Neural crest cell (in vitro differentiated cells): ENCODE measurements at regions not wholly inside any gene's neighbourhood (a gene's known extent, or its start where the extent isn't known, plus 50 kb on each side); places are given as distances from the start of the nearest gene placed in this dataset.

Experiments used
- DNase-seq: peaks from one replicate; pipeline ENCODE4 v3.0.0; 2021; ENCODE audit warnings: low read depth, mixed read lengths, low spot score
- H3K27ac Mint-ChIP-seq: one replicate; pipeline ENCODE4 v1.8.0; 2021; ENCODE audit warnings: mild to moderate bottlenecking, mixed read lengths; ENCODE audit not compliant: unreplicated experiment
- H3K27me3 Mint-ChIP-seq: 2 replicates; pipeline ENCODE4 v1.8.0; 2021; ENCODE audit warnings: low read depth, mild to moderate bottlenecking, mixed read lengths
- H3K36me3 Mint-ChIP-seq: 2 replicates; pipeline ENCODE4 v1.8.0; 2021; ENCODE audit warnings: low read depth, mild to moderate bottlenecking, mixed read lengths
- H3K4me1 Mint-ChIP-seq: 2 replicates; pipeline ENCODE4 v1.8.0; 2021; ENCODE audit warnings: mixed read lengths
- H3K4me3 Mint-ChIP-seq: one replicate; pipeline ENCODE4 v1.8.0; 2021; ENCODE audit warnings: mild to moderate bottlenecking, mixed read lengths
- H3K9me3 Mint-ChIP-seq: 2 replicates; pipeline ENCODE4 v1.8.0; 2021; ENCODE audit warnings: mixed read lengths
- CTCF ChIP-seq: fragments of 200-600 bp; sonication (generic); conservative IDR thresholded peaks from 2 replicates; pipeline ENCODE4 v1.5.0; 2021; ENCODE audit warnings: antibody characterized with exemption, mild to moderate bottlenecking

- Mint-ChIP-seq H3K9me3 (peaks cover 10% of the 10 kb centered on the region), H3K4me3 (no peak overlapping the region), H3K27ac (no peak overlapping the region), H3K36me3 (no peaks in the 10 kb centered on the region), H3K27me3 (no peaks in the 10 kb centered on the region), H3K4me1 (no peaks in the 10 kb centered on the region)
- TF ChIP-seq CTCF = no peak
- DNase-seq = no peak
These were observed 1937.8 kb downstream of the PCDH7 start for GRCh38 chr4:32658019-32658418.

GRCh38 chr4:32661229-32661628 is 1941.1 kb downstream of the PCDH7 start:
- Mint-ChIP-seq H3K9me3 (peaks cover 4% of the 10 kb centered on the region), H3K4me3 (no peak overlapping the region), H3K36me3 (no peaks in the 10 kb centered on the region), H3K4me1 (no peaks in the 10 kb centered on the region), H3K27me3 (no peaks in the 10 kb centered on the region), H3K27ac (no peak overlapping the region)
- DNase-seq = no peak
- TF ChIP-seq CTCF = no peak

- Mint-ChIP-seq H3K36me3 (no peaks in the 10 kb centered on the region), H3K4me3 (no peak overlapping the region), H3K27ac (no peak overlapping the region), H3K9me3 (no peaks in the 10 kb centered on the region), H3K4me1 (no peaks in the 10 kb centered on the region), H3K27me3 (no peaks in the 10 kb centered on the region)
- TF ChIP-seq CTCF = no peak
- no peak for DNase-seq
These were observed 1942.6 kb downstream of the PCDH7 start for GRCh38 chr4:32662803-32663202.

DNA sequence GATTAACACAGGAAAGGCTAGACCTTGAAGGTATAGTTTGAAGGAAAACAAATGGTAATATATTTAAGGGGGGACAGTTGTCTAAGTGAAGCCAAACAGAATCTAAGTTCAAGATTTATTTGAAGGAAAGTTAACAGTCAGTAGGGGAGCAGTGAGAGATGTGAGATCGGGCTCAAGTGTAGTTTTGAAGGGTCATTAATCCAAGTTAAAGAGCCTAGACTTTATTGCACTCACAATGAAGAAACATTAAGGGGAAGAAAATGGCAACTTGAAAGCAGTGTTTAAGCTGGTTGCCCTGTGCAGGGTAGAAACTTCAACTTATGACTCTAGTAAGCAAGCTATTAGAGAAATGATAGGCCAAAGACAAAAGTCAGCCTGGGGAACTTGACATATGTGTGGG is 1952.2 kb downstream of the PCDH7 start:
- TF ChIP-seq CTCF = no peak
- no peaks in the 10 kb centered on the region for H3K4me1 Mint-ChIP-seq
- H3K27ac Mint-ChIP-seq = no peak overlapping the region
- no peak overlapping the region for H3K4me3 Mint-ChIP-seq
- H3K27me3 Mint-ChIP-seq = no peaks in the 10 kb centered on the region
- H3K36me3 Mint-ChIP-seq = no peaks in the 10 kb centered on the region
- H3K9me3 Mint-ChIP-seq = peaks cover 2% of the 10 kb centered on the region
- DNase-seq = no peak

DNA sequence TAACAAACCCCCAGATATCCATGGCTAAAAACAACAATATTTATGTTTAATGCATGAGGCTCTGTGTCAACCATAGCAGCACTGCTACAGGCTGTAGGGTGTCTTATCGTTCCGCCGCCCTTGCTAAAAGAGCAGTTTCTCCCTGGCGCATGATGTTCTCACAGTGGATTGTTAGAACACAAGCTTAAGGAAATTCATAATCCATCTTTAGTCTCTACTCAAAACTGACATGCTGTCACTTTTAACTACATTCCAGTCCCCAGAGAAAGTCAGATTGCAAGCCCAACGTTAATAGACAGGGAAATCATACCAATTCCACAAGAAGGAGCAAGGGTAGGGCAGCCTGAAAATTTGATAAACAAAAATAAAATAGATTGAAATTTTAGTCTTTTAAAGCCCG is 1960.8 kb downstream of the PCDH7 start:
- no peak for DNase-seq
- Mint-ChIP-seq H3K9me3 (peaks cover 7% of the 10 kb centered on the region), H3K27me3 (no peaks in the 10 kb centered on the region), H3K4me3 (no peak overlapping the region), H3K27ac (no peak overlapping the region), H3K36me3 (no peaks in the 10 kb centered on the region), H3K4me1 (no peaks in the 10 kb centered on the region)
- no peak for TF ChIP-seq CTCF

DNA sequence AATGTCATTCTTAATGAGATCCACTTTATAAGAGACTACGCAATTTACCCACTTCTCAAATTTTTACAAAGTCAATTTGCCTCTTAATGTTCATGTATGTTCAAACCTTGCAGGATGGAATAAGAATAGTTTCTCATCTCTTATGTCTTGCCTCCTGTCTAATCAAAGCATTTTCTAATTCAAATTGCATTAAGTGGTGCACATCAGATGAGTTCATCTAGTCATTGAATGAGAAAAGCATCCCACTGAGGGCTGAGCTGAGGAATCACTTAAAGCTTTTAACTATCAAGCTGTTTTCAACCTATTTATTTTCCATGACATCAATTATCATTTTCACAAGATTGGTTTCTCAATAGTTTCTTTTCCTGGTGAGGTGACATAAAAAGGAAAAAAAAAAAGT is 1964.0 kb downstream of the PCDH7 start:
- DNase-seq = no peak
- no peak overlapping the region for H3K27ac Mint-ChIP-seq
- H3K36me3 Mint-ChIP-seq = no peaks in the 10 kb centered on the region
- H3K4me1 Mint-ChIP-seq = no peaks in the 10 kb centered on the region
- H3K27me3 Mint-ChIP-seq = no peaks in the 10 kb centered on the region
- peaks cover 2% of the 10 kb centered on the region for H3K9me3 Mint-ChIP-seq
- no peak overlapping the region for H3K4me3 Mint-ChIP-seq
- TF ChIP-seq CTCF = no peak
